ENCODE measurements at regions not wholly inside any gene's neighbourhood (a gene's known extent, or its start where the extent isn't known, plus 50 kb on each side); places are given as distances from the start of the nearest gene placed in this dataset.
A peak's percentile ranks its signal among the peaks of the same experiment; 100 is the strongest.

DNA sequence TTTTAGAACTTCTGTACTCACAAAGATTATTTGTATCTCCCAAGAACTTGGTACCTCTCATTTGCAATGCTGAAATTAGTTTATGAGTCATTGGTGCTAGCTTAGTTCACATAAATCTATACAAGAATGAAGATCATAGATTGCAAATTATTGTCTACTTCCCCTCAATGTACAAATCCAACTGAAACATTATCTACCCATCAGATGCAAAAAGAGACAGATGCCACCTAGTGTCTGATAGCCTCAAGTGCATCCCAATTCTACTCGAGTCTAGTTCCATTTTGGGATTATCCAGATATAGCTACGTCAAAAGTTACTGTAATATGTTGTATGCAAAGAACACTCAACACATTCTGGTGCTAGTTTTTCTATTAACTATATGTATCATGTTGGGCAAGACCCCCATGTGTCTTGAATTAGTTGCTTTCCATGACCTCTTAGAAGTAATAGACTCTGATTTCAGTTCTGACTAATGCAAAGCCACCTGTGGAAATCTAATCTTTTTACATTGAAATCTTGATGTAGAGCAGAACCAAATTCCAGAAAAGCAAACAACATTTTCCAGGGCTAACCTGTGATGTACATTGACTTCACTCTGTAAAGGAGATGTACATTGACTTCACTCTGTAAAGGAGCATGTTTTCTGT is 210.0 kb downstream of the RBM43 start:
- Mint-ChIP-seq H3K4me3 (no peak overlapping the region), H3K4me1 (ENCODE audit: low read depth) (no peaks in the 10 kb centered on the region), H3K27ac (no peak overlapping the region), H3K27me3 (peaks cover 7% of the 10 kb centered on the region), H3K9me3 (no peaks in the 10 kb centered on the region), H3K36me3 (ENCODE audit: low read depth) (no peaks in the 10 kb centered on the region)
- ATAC-seq: peak; percentile 85
- TF ChIP-seq, protein P1, sequence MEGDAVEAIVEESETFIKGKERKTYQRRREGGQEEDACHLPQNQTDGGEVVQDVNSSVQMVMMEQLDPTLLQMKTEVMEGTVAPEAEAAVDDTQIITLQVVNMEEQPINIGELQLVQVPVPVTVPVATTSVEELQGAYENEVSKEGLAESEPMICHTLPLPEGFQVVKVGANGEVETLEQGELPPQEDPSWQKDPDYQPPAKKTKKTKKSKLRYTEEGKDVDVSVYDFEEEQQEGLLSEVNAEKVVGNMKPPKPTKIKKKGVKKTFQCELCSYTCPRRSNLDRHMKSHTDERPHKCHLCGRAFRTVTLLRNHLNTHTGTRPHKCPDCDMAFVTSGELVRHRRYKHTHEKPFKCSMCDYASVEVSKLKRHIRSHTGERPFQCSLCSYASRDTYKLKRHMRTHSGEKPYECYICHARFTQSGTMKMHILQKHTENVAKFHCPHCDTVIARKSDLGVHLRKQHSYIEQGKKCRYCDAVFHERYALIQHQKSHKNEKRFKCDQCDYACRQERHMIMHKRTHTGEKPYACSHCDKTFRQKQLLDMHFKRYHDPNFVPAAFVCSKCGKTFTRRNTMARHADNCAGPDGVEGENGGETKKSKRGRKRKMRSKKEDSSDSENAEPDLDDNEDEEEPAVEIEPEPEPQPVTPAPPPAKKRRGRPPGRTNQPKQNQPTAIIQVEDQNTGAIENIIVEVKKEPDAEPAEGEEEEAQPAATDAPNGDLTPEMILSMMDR (IDR thresholded peaks at IDR 0.05): peak; percentile 78
- intact Hi-C loops (cut with micrococcal nuclease): loop anchor here (2.0 kb wide), 1 partner anchor 1455 kb away; no protein-coding TSS in a partner anchor
- DNase-seq: peak; percentile 50
- POLR2A ChIA-PET: interaction anchor here (0.6 kb wide), 1 partner anchor 118 kb away, joined by 3 read pairs; no protein-coding TSS in a partner anchor
- CTCF ChIA-PET: interaction anchor here (0.7 to 2.3 kb wide), 18 partner anchors 8 to 1456 kb away, joined by 3 to 10 read pairs (median 4); no protein-coding TSS in a partner anchor

DNA sequence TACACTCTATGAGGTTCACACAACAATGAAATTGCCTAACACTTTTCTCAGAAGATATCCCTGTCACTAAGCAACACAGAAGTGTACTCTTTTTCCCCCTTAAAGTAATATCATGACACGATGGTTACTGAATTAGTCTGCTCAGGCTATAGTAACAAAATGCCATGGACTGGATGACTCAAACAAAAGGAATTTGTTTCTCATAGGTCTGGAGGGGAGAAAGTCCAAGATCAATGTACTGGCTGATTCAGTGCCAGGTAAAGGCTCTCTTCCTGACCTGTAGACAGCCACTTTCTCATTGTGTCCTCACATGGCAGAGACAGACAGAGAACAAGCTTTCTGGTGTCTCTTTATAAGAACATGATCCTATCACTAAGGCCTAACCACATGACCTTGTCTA is 211.9 kb downstream of the RBM43 start:
- DNase-seq (no peak), ATAC-seq (no peak)
- Mint-ChIP-seq H3K27ac (no peak overlapping the region), H3K9me3 (no peaks in the 10 kb centered on the region), H3K27me3 (peaks cover 7% of the 10 kb centered on the region), H3K4me3 (no peak overlapping the region), H3K36me3 (ENCODE audit: low read depth) (no peaks in the 10 kb centered on the region), H3K4me1 (ENCODE audit: low read depth) (no peaks in the 10 kb centered on the region)
- ChIA-PET CTCF (interaction anchor here (2.1 kb wide), 1 partner anchor 18 kb away, joined by 10 read pairs; no protein-coding TSS in a partner anchor), POLR2A (no interaction called here)
- TF ChIP-seq, protein P1 (IDR thresholded peaks at IDR 0.05): no peak
- intact Hi-C loops (cut with micrococcal nuclease): loop anchor here (2.0 kb wide), 1 partner anchor 1453 kb away; no protein-coding TSS in a partner anchor

DNA sequence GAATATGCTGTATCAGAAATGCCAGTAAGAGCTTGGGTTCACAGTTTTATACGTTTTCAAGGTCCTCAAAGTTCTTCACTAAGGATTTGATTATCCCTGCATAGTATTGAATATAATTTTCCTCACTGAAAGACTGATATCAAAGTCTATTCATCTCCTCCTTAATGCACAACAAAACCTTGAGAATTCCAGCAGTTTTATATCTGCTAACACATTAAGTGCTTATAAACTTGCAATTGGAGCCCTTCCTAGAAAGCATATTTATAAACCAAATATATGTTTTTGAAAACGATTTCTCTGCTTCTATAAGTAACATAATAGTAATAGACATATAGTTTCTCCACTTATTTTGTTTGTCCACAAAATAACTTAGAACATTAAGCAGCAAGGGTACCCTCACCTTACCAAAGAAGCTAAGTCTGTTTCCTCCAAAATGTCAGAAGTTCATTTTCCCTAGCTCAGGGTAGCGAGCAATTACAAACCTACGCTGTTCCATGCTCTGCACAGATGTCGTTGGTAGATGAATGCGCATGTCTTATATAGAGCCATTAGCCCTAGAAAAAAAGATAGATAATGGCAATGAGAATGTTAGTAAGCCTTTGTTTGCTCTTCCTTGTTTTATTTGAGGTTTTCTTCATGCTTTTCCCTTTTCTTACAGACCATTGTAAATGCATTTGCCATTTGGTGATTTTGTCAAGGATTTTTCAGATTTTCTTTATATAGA is 213.2 kb downstream of the RBM43 start:
- no peak for DNase-seq
- H3K4me1 Mint-ChIP-seq (ENCODE audit: low read depth): no peaks in the 10 kb centered on the region
- H3K27ac Mint-ChIP-seq: no peak overlapping the region
- no peak for ATAC-seq
- ChIA-PET CTCF (no interaction called here), POLR2A (no interaction called here)
- no peak overlapping the region for H3K4me3 Mint-ChIP-seq
- H3K9me3 Mint-ChIP-seq: no peaks in the 10 kb centered on the region
- intact Hi-C loops (cut with micrococcal nuclease): no loop called here
- H3K36me3 Mint-ChIP-seq (ENCODE audit: low read depth): no peaks in the 10 kb centered on the region
- H3K27me3 Mint-ChIP-seq: peaks cover 5% of the 10 kb centered on the region
- TF ChIP-seq, protein P1 (IDR thresholded peaks at IDR 0.05): no peak

DNA sequence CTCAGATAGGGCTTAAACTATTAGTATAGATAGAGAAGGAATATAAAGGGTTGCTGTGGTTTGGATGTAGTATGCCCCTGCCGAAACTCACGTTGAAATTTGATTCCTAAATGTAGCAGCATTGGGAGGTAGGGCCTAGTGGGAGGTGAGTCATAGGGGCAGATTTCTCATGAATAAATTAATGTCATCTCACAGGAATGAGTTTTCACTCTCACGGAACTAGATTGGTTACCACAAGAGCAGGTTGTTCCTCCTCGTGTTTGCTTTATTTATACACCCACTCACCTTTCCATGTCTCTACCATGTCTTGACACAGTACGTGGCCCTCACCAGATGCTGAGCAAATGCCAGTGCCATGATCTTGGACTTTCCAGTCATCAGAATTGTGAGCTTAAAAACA is 218.2 kb downstream of the RBM43 start:
- TF ChIP-seq, protein P1 (IDR thresholded peaks at IDR 0.05): no peak
- Mint-ChIP-seq H3K9me3 (no peaks in the 10 kb centered on the region), H3K36me3 (ENCODE audit: low read depth) (no peaks in the 10 kb centered on the region), H3K4me3 (no peak overlapping the region), H3K27ac (no peak overlapping the region), H3K4me1 (ENCODE audit: low read depth) (no peaks in the 10 kb centered on the region), H3K27me3 (peaks cover 2% of the 10 kb centered on the region)
- POLR2A ChIA-PET: no interaction called here
- CTCF ChIA-PET: interaction anchor here (0.8 to 1.5 kb wide), 2 partner anchors 8 to 12 kb away, joined by 3 to 5 read pairs; no protein-coding TSS in a partner anchor
- DNase-seq: no peak
- intact Hi-C loops (cut with micrococcal nuclease): no loop called here
- no peak for ATAC-seq

DNA sequence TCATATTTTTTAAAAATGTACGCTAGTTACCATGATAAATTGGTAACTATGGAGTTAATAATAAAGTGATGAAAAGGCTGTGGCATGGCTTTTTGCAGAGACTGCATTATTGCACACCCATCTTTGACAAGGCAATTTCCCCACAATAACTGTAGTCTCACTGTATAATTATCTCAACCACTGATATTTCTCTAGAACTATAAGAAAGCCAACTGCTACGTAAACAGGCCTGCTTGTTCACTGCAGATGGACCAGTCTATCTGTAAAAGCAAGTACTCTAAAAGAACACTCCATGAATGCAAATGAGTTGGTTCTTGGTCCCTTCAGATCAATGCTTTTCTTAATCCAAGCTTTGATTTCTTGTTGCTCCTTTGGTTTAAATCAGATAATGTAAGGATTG is 218.7 kb downstream of the RBM43 start:
- intact Hi-C loops (cut with micrococcal nuclease): no loop called here
- Mint-ChIP-seq H3K27ac (no peak overlapping the region), H3K36me3 (ENCODE audit: low read depth) (no peaks in the 10 kb centered on the region), H3K27me3 (peaks cover 2% of the 10 kb centered on the region), H3K4me1 (ENCODE audit: low read depth) (no peaks in the 10 kb centered on the region), H3K9me3 (no peaks in the 10 kb centered on the region), H3K4me3 (no peak overlapping the region)
- ChIA-PET POLR2A (no interaction called here), CTCF (interaction anchor here (0.8 to 1.5 kb wide), 2 partner anchors 9 to 11 kb away, joined by 3 to 5 read pairs; no protein-coding TSS in a partner anchor)
- DNase-seq (no peak), ATAC-seq (no peak)
- TF ChIP-seq, protein P1 (IDR thresholded peaks at IDR 0.05): no peak
